GM19455 (cell line): ENCODE measurements at regions not wholly inside any gene's neighbourhood (a gene's known extent, or its start where the extent isn't known, plus 50 kb on each side); places are given as distances from the start of the nearest gene placed in this dataset.
"Not testable (repeated sequence)": the region's sequence is repeated elsewhere in the genome, so short reads cannot be mapped to it uniquely, and the experiment has no call there.

Experiments used
- ATAC-seq: cut with Tn5 transposase; IDR thresholded peaks from one replicate; pipeline ENCODE4 v1.9.1; 2021; ENCODE audit not compliant: unreplicated experiment

- no peak for ATAC-seq
Observed at GRCh38 chr3:144859161-144859560, 887.5 kb downstream of the DIPK2A start.

- ATAC-seq, result no peak
Observed at GRCh38 chr3:144864646-144865045, 893.0 kb downstream of the DIPK2A start.

- no peak for ATAC-seq
Observed at GRCh38 chr3:144865948-144866347, 894.3 kb downstream of the DIPK2A start.

- ATAC-seq, result no peak
Observed at GRCh38 chr3:144866476-144866875, 894.9 kb downstream of the DIPK2A start.

- ATAC-seq, result no peak
Observed at GRCh38 chr3:144868506-144868905, 896.9 kb downstream of the DIPK2A start.

DNA sequence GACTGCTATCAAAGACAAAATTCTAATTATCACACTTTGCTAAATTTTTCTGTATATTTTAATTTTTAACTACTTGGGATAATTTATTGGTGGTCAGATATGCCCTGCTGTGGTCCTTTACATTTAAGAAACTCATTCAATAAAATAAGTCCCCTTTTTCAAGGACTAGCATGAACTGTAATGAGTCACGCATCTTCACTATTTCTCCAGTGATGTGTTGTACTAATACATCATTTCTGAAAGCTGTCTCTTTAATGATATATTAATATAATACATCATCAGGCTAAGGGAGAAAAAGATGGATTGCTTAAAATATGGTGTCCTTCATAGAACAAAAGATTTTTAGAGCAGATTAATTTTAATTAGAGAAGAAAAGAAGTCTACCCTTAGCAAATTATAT is 901.4 kb downstream of the DIPK2A start:
- ATAC-seq, result no peak

DNA sequence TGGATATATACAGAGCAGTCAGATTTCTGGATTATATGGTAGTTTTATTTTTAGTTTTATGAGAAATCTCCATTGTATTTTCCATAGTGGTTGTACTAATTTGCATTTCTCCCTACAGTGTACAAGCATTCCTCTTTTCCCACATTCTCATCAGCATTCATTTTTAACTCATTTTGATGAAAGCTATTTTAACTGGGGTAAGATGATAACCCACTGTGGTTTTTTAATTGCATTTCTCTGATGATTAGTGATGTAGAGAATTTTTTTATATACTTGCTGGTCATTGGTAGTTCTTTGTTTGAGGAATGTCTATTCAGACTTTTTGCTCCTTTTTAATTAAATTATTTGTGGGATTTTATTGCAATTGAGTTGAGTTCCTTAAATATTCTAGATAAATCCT is 903.6 kb downstream of the DIPK2A start:
- no peak for ATAC-seq

DNA sequence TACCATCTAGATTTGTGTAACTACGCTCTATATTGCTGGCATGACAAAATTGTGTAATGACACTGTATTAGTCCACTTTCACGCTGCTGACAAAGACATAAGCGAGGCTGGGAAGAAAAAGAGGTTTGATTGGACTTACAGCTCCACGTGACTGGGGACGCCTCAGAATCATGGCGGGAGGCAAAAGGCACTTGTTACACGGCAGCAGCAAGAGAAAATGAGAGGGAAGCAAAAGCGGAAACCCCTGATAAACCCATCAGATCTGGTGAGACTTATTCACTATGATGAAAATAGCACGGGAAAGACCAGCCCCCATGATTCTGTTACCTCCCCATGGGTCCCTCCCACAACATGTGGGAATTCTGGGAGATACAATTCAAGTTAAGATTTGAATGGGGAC is 905.7 kb downstream of the DIPK2A start:
- ATAC-seq, result no peak

GRCh38 chr3:144879701-144880100 is 908.1 kb downstream of the DIPK2A start:
- no peak for ATAC-seq

GRCh38 chr3:144893980-144894379 is 922.4 kb downstream of the DIPK2A start:
- ATAC-seq, result no peak

DNA sequence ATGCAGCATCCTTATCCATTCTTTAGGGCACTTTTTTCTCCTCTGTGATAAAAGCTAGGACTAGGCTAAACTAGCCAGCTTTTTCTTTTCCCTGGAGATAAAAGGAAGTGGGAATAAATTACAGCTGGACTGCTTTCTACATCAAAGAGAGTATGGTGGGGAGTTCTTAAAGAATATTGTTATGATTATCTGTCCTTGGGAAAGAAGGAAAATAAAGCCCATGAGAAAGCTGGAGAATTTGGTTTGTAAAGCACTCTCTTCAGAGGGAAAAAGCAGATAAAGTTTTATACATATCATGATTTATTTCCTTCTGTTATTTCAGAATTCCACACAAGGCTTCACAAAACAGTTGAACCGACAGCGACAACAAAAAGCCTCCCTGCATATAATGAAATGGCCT is 923.0 kb downstream of the DIPK2A start:
- no peak for ATAC-seq

DNA sequence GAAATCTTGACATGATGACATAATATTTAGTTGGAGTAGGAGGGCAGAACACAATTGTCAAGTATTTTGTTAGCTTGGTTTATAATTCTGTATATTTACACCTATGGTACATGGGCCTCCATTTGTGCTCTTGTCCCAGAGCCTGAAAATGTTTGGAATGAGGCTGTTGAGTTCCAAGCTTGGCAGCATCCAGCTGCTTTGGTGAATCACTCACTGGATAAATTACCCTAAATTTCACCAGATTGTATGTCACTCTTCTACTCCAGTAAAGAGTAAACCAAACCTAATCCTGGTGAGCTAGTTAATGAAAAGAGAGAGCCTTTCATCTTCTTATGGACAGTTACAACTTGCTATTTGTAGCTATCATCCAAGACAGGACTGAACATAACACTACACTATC is 928.7 kb downstream of the DIPK2A start:
- no peak for ATAC-seq

DNA sequence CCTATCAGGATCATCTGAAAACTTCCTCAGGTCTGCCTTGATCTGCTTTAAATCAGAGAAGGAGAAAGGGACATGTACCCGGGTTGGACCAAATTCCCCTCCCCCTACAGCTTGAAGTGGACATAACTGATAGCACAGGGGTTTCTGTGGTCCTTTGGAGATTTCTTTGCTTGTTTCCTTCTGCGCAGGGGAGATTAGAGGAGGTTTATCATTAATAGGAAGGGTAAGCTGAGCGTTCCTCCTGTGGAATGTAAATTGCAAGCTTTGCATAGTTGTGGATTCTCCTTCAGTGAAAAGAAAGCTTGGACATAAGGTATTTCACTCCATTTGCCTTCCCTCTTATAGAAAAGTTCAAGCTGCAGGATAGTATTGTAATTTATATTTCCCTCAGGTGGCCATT is 936.0 kb downstream of the DIPK2A start:
- not testable (repeated sequence) for ATAC-seq

DNA sequence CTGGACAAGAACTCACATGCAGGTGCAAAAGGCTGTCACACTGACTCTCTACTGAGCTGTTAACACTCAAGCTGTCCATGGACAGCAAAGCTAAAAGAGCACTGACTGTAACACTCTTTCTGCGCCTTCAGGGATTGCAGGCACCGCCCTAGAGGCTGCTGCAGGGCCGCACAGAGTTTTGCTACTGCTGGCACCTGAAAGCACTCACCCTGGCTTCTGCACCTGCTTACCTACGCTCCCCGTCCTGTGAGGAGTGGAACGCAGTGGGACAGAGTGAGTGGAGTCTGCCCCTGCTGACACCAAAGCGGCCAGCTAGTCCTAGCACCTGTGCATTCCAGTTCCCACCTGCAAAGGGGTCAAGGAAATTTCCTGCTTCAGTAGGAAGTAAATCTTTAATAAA is 941.3 kb downstream of the DIPK2A start:
- ATAC-seq, result no peak

- no peak for ATAC-seq
Observed at GRCh38 chr3:144915202-144915601, 943.6 kb downstream of the DIPK2A start.

- no peak for ATAC-seq
Observed at GRCh38 chr3:144921710-144922109, 950.1 kb downstream of the DIPK2A start.

- ATAC-seq, result no peak
Observed at GRCh38 chr3:144923046-144923775, 951.6 kb downstream of the DIPK2A start.

- no peak for ATAC-seq
Observed at GRCh38 chr3:144930431-144930830, 958.8 kb downstream of the DIPK2A start.

- no peak for ATAC-seq
Observed at GRCh38 chr3:144931590-144931989, 960.0 kb downstream of the DIPK2A start.

DNA sequence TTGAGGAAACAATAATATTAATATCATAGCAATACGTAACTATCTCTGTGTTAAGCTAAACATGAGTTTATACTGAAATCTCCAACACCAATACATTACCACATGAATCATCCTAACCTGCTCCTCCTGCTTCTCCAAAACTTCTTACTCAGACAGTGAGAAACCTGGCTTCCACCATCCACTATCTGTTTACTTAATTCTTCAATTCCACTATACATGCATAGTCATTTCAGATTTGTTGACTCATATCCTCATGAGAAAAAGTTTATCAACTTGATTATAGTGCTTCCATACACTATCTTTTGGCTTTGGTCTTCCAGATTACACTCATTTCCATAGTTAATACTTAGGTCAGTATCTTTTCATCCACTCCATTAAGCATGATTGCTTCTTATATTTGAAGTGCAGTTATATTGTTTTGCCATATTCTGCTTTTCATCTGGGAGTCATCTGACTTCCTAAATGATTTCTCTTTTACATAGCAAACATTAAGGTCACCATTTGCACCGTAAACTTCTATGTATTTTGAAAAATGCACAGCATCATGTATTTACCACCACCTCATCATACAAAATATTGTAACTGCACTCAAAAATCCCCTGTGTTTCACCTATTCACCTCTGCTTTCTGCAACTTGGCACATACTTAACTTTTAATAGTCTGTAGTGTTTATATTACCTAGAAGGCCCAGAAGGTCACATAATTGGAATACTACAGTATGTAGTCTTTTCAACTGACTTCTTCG is 970.6 kb downstream of the DIPK2A start:
- no peak for ATAC-seq

GRCh38 chr3:144942838-144943197 is 971.2 kb downstream of the DIPK2A start:
- no peak for ATAC-seq

GRCh38 chr3:144947895-144948294 is 976.3 kb downstream of the DIPK2A start:
- ATAC-seq, result no peak

DNA sequence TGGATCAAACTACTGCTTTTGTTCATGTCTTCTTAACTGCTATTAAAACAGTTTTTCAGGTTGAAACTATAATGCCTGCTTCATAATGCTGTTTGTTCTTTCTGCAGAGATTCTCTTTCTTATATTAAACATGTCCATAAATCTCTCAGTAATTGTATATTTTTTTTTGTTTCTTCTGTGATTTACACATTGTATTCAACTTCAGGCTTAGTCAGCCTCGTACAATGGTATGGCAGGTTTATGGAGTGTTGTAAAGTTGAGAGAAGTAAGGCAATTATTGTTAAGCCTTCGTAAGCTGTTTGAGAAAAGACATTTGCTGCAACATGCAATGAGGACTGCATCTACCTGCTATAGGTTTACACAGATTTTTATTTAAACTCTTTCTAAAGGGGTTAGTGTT is 977.1 kb downstream of the DIPK2A start:
- no peak for ATAC-seq
